Thyroid gland (tissue), 4 donors: ENCODE measurements at regions not wholly inside any gene's neighbourhood (a gene's known extent, or its start where the extent isn't known, plus 50 kb on each side); places are given as distances from the start of the nearest gene placed in this dataset.
A peak's percentile ranks its signal among the peaks of the same experiment; 100 is the strongest.

Source experiments
- DNase-seq, 2 donors: peaks; one replicate each; pipeline ENCODE4 v3.0.0-alpha.2; 2019
- H3K27ac ChIP-seq, 3 donors: fragments of 200-600 bp; sonication (generic); 1 replicate in 2 of 3; 2 replicates in 1 of 3; pipeline ENCODE4 v1.5.1; 2016 to 2019; ENCODE audit warnings: mild to moderate bottlenecking in 1 of 3, moderate library complexity in 1 of 3
- H3K27me3 ChIP-seq: fragments of 200-600 bp; sonication (generic); one replicate; pipeline ENCODE4 v1.5.1; 2019
- H3K36me3 ChIP-seq, 2 donors: fragments of 200-600 bp; sonication (generic); one replicate each; pipeline ENCODE4 v1.5.1; 2016 to 2019
- H3K4me1 ChIP-seq, 2 donors: fragments of 200-600 bp; sonication (generic); one replicate each; pipeline ENCODE4 v1.5.1; 2017 to 2019
- H3K4me3 ChIP-seq, 3 donors: fragments of 200-600 bp; sonication (generic); replicated peaks in 1 of 3; 1 replicate in 2 of 3; 2 replicates in 1 of 3; pipeline ENCODE4 v1.5.1; 2016; ENCODE audit warnings: mild to moderate bottlenecking in 1 of 3
- H3K9me3 ChIP-seq: fragments of 200-600 bp; sonication (generic); one replicate; pipeline ENCODE4 v1.5.1; 2017
- CTCF ChIP-seq, 6 experiments: fragments of 200-600 bp in 3 of 6; fragments of 450-650 bp in 3 of 6; sonication (generic) in 3 of 6; IDR thresholded peaks; one replicate each; pipeline ENCODE4 v1.5.1; 2016 to 2019; ENCODE audit warnings: antibody characterized with exemption in 6 of 6, mild to moderate bottlenecking in 2 of 6, inconsistent platforms in 1 of 6, moderate library complexity in 1 of 6
- POLR2A ChIP-seq, 2 donors: fragments of 450-650 bp; IDR thresholded peaks; one replicate each; pipeline ENCODE4 v1.6.1; 2017; ENCODE audit warnings: antibody characterized with exemption in 2 of 2, mild to moderate bottlenecking in 2 of 2, moderate library complexity in 1 of 2
- WGBS, 2 donors: methylation state at CpG; one replicate each; pipeline ENCODE4 v1.1.5; 2017; 5-methylcytosine and 5-hydroxymethylcytosine counted together
- intact Hi-C: fragments of 100-400 bp; cut with DNase I; formaldehyde crosslinking; loops from one replicate; pipeline ENCODE4 v1.15.1; 2023

DNA sequence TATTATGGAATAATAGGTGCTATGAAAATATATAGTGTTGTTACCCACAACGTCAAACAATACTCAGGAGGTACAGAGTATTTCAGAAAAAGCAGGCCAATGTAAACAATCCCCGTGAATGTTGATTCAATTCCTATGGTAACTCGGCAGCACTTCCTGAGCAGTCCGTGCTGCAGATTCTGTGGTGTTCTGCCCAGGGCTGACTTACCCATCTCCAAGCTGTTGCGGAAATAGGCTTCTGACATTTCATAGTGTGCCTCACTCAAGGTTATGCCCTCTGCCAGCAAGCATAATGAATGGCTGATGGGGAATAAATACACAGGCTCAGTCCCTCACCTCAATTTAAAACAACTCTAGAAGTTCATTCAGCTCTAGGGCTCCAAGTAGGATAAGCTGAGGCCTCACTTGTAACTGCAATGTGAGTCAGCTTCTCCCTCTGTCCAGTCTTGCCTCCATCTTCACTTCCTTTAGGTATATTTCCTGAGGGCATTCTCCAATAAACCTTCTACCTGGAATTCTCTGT lies 177.6 kb downstream of the GNAI1 start:
- peak; percentile 25 to 34 for DNase-seq
- H3K36me3 ChIP-seq = no peaks in the 10 kb centered on the region
- 21 to 22% methylated on average over 5 of the region's 5 CpGs for WGBS, 2 donors
- no peak overlapping the region for H3K4me3 ChIP-seq
- peak overlapping the region in 2 of 3 donors; percentile 29 to 88 for H3K27ac ChIP-seq
- H3K9me3 ChIP-seq = no peaks in the 10 kb centered on the region
- peaks cover 34 to 36% of the 10 kb centered on the region in 2 donors for H3K4me1 ChIP-seq
- intact Hi-C loops = no loop called here
- no peak for TF ChIP-seq POLR2A (IDR thresholded peaks at IDR 0.05)
- TF ChIP-seq CTCF (IDR thresholded peaks at IDR 0.05) = no peak
- H3K27me3 ChIP-seq = no peaks in the 10 kb centered on the region

- TF ChIP-seq CTCF (IDR thresholded peaks at IDR 0.05) = no peak
- no peak for DNase-seq
- no peaks in the 10 kb centered on the region for H3K9me3 ChIP-seq
- H3K27me3 ChIP-seq = no peaks in the 10 kb centered on the region
- intact Hi-C loops = no loop called here
- no peaks in the 10 kb centered on the region for H3K36me3 ChIP-seq
- H3K4me3 ChIP-seq = no peak overlapping the region
- WGBS, 2 donors = 73 to 82% methylated on average over 2 of the region's 2 CpGs
- H3K27ac ChIP-seq = peak overlapping the region in 2 of 3 donors; percentile 29 to 88
- H3K4me1 ChIP-seq = peaks cover 34 to 36% of the 10 kb centered on the region in 2 donors
Measured at GRCh38 chr7:80311313-80311712, 176.7 kb downstream of the GNAI1 start.

GRCh38 chr7:80309971-80310549 lies 175.4 kb downstream of the GNAI1 start:
- no peak for DNase-seq
- Histone ChIP-seq H3K27me3 (no peaks in the 10 kb centered on the region), H3K36me3 (no peaks in the 10 kb centered on the region), H3K4me1 (peaks cover 30 to 32% of the 10 kb centered on the region in 2 donors), H3K27ac (no peak overlapping the region), H3K9me3 (no peaks in the 10 kb centered on the region), H3K4me3 (no peak overlapping the region)
- intact Hi-C loops = no loop called here
- 83 to 87% methylated on average over 4 of the region's 4 CpGs for WGBS, 2 donors
- TF ChIP-seq CTCF (IDR thresholded peaks at IDR 0.05) = no peak
- TF ChIP-seq POLR2A (IDR thresholded peaks at IDR 0.05) = no peak

- Histone ChIP-seq H3K27me3 (no peaks in the 10 kb centered on the region), H3K4me3 (no peak overlapping the region), H3K36me3 (no peaks in the 10 kb centered on the region), H3K9me3 (no peaks in the 10 kb centered on the region), H3K27ac (no peak overlapping the region), H3K4me1 (peaks cover 23 to 26% of the 10 kb centered on the region in 2 donors)
- 95 to 98% methylated on average over 3 of the region's 3 CpGs for WGBS, 2 donors
- intact Hi-C loops = no loop called here
- no peak for TF ChIP-seq CTCF (IDR thresholded peaks at IDR 0.05)
- TF ChIP-seq POLR2A (IDR thresholded peaks at IDR 0.05) = no peak
- DNase-seq = no peak
Measured at GRCh38 chr7:80309377-80309776, 174.7 kb downstream of the GNAI1 start.

DNA sequence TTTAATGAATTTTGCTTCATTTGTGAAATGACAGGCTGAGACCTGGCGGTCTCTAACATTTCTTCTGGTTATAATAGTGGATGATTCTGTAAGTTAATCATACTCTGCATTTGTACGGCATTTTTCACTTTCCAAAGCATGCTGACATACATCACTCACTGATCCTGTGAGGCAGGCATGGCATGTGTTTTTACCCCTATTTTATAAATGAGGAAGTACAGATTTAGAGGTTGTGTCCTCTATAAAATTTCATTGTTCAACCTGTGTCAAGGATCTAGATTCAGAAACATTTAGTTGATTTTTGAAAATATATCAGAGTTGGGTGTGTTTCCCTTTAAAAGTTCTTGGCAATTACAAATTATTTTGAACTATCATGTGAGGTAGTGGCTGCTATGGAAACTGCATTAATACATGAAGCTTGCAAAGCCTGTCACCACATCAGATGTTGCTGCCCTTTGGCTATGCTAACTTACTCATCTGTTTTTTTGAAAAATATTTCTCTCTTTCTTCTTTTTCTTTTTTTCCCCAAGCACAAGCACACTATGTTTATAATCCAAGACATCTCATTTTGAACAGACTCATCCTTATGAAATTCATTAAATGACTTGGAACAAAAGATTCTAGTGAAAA lies 172.7 kb downstream of the GNAI1 start:
- Histone ChIP-seq H3K36me3 (no peaks in the 10 kb centered on the region), H3K4me3 (no peak overlapping the region), H3K27me3 (no peaks in the 10 kb centered on the region), H3K27ac (no peak overlapping the region), H3K9me3 (no peaks in the 10 kb centered on the region), H3K4me1 (peaks cover 8 to 9% of the 10 kb centered on the region in 2 donors)
- 87 to 88% methylated on average over 2 of the region's 2 CpGs for WGBS, 2 donors
- DNase-seq = no peak
- intact Hi-C loops = no loop called here
- TF ChIP-seq CTCF (IDR thresholded peaks at IDR 0.05) = no peak
- no peak for TF ChIP-seq POLR2A (IDR thresholded peaks at IDR 0.05)
